Mesothelial cell of epicardium (in vitro differentiated cells): ENCODE measurements at regions not wholly inside any gene's neighbourhood (a gene's known extent, or its start where the extent isn't known, plus 50 kb on each side); places are given as distances from the start of the nearest gene placed in this dataset.

ENCODE experiments used
- DNase-seq, 2 experiments: peaks; one replicate each; pipeline ENCODE4 v3.0.0; 2021; ENCODE audit warnings: low spot score in 2 of 2; ENCODE audit not compliant: unreplicated experiment in 2 of 2
- H3K27ac Mint-ChIP-seq: 2 replicates; pipeline ENCODE4 v1.8.0; 2021; ENCODE audit warnings: mixed read lengths
- H3K27me3 Mint-ChIP-seq: 2 replicates; pipeline ENCODE4 v1.8.0; 2021; ENCODE audit warnings: low read depth, mixed read lengths
- H3K36me3 Mint-ChIP-seq: 2 replicates; pipeline ENCODE4 v1.8.0; 2021; ENCODE audit warnings: mixed read lengths
- H3K4me1 Mint-ChIP-seq: 2 replicates; pipeline ENCODE4 v1.8.0; 2021; ENCODE audit warnings: mixed read lengths
- H3K4me3 Mint-ChIP-seq: 2 replicates; pipeline ENCODE4 v1.8.0; 2021; ENCODE audit warnings: mild to moderate bottlenecking, moderate library complexity, mixed read lengths
- H3K9me3 Mint-ChIP-seq: 2 replicates; pipeline ENCODE4 v1.8.0; 2021; ENCODE audit warnings: mixed read lengths
- TF ChIP-seq, protein P1 (sequence below): fragments of 200-600 bp; sonication (generic); IDR thresholded peaks from one replicate; pipeline ENCODE4 v1.5.0; 2021; ENCODE audit warnings: antibody characterized with exemption; ENCODE audit not compliant: unreplicated experiment

DNA sequence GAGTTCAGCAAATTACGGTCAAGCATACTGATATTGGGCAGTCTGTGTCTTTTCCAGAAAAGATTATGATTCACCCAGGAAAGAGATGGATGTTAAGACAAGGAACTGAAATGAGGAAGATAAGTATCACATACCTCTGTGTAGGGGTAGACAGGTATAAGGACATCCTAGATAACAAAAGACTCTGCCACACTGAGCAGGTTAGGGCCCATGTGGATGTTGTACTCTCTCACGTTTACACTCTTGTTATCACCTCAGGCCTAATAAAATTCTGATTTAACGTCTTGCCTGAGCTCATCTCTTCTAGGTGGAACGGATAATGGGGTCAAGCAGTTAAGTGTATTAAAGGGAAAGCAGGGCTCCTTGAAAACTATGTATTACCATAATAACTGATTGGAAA, 2480.8 kb downstream of the PCDH9 start:
- no peak overlapping the region for H3K27ac Mint-ChIP-seq
- no peaks in the 10 kb centered on the region for H3K36me3 Mint-ChIP-seq
- H3K27me3 Mint-ChIP-seq, result no peaks in the 10 kb centered on the region
- no peak for DNase-seq
- no peak overlapping the region for H3K4me3 Mint-ChIP-seq
- TF ChIP-seq, protein P1, sequence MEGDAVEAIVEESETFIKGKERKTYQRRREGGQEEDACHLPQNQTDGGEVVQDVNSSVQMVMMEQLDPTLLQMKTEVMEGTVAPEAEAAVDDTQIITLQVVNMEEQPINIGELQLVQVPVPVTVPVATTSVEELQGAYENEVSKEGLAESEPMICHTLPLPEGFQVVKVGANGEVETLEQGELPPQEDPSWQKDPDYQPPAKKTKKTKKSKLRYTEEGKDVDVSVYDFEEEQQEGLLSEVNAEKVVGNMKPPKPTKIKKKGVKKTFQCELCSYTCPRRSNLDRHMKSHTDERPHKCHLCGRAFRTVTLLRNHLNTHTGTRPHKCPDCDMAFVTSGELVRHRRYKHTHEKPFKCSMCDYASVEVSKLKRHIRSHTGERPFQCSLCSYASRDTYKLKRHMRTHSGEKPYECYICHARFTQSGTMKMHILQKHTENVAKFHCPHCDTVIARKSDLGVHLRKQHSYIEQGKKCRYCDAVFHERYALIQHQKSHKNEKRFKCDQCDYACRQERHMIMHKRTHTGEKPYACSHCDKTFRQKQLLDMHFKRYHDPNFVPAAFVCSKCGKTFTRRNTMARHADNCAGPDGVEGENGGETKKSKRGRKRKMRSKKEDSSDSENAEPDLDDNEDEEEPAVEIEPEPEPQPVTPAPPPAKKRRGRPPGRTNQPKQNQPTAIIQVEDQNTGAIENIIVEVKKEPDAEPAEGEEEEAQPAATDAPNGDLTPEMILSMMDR, result no peak
- no peaks in the 10 kb centered on the region for H3K4me1 Mint-ChIP-seq
- H3K9me3 Mint-ChIP-seq, result no peaks in the 10 kb centered on the region

DNA sequence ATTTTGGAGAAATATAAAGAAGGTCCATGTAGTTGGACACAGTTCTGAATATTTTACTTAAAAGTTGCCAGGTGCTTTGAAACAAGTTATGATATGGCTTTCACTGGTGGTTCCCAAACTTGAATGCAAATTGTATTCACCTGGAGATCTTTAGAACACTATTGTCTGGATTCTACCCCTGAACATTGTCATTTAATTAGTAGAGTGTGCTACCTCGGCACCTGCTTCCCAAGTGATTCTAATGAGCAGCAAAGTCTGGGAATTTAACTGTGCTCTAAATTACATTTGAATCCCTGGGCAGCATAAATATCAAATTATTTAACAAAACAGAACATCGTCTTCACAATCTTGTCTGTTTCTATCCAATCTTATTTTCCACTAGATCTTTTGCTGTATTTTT, 2483.3 kb downstream of the PCDH9 start:
- Mint-ChIP-seq H3K4me3 (no peak overlapping the region), H3K27ac (no peak overlapping the region), H3K9me3 (peaks cover 12% of the 10 kb centered on the region), H3K36me3 (peaks cover 2% of the 10 kb centered on the region), H3K27me3 (no peaks in the 10 kb centered on the region), H3K4me1 (no peaks in the 10 kb centered on the region)
- TF ChIP-seq, protein P1, result no peak
- no peak for DNase-seq

DNA sequence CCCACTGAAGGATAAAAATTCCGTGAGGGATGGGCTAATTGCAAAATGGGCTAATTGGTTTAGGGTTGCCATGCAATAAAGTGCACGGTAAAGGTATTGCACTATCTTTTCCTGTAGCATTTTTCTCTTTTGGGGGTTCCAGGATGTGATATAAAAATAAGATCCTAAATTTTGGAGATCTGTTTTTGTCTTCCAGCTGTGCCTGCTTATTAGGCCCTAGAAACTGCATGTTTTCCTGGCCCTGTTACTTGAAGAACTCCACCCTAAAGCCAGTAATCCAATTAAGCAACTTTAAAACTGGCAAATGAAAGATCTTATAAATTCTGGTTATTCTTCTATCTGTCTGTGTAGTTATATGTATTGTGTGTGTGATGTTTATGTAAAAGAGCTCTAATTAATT, 2489.6 kb downstream of the PCDH9 start:
- TF ChIP-seq, protein P1, result no peak
- no peaks in the 10 kb centered on the region for H3K4me1 Mint-ChIP-seq
- no peak for DNase-seq
- no peaks in the 10 kb centered on the region for H3K27me3 Mint-ChIP-seq
- H3K4me3 Mint-ChIP-seq, result no peak overlapping the region
- H3K27ac Mint-ChIP-seq, result no peak overlapping the region
- H3K36me3 Mint-ChIP-seq, result peaks cover 9% of the 10 kb centered on the region
- H3K9me3 Mint-ChIP-seq, result peaks cover 61% of the 10 kb centered on the region

DNA sequence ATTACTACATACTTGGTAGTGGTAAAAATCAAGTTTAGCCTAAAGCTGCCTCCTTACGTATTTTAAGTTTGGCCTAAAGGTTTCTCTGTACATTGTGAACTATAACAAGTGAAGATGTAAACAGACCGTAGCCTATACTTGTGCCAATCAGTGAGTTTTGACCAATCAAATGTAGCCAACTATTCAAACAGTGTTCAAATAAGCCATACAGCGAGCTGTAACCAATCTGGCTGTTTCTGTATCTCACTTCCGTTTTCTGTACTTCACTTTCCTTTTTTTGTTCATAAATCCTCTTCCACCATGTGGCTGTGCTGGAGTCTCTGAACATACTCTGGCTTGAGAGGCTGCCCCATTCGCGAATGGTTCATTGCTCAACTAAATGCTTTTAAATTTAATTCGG, 2504.6 kb downstream of the PCDH9 start:
- DNase-seq, result no peak
- Mint-ChIP-seq H3K27me3 (no peaks in the 10 kb centered on the region), H3K27ac (no peak overlapping the region)

DNA sequence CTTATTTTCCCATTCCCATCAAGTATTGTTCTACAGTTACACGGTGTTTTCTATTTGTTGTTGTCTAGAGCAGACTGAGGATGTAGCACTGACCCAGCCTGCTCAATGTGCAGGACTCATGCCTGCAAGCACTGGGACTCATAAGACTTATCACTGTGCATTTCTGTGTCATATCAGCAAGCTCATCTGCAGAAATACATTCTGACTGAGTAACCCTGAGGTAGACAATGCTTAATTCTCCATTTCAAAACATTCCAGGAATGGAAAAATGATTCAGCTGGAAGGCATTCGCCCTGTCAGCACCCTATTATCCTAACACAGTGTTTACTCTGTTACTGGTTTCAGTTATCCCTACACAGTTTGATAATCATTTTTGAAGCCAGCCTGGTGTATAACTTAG, 2506.4 kb downstream of the PCDH9 start:
- Mint-ChIP-seq H3K27ac (peak overlapping the region; percentile 94), H3K4me1 (peaks cover 13% of the 10 kb centered on the region), H3K27me3 (no peaks in the 10 kb centered on the region), H3K9me3 (peaks cover 20% of the 10 kb centered on the region), H3K36me3 (peaks cover 10% of the 10 kb centered on the region), H3K4me3 (no peak overlapping the region)
- TF ChIP-seq, protein P1, result no peak
- no peak for DNase-seq

More for the DNA sequence above, 2504.6 kb downstream of the PCDH9 start:
- H3K9me3 Mint-ChIP-seq, result peaks cover 10% of the 10 kb centered on the region
- no peak overlapping the region for H3K4me3 Mint-ChIP-seq
- peaks cover 7% of the 10 kb centered on the region for H3K36me3 Mint-ChIP-seq
- TF ChIP-seq, protein P1, result no peak
- H3K4me1 Mint-ChIP-seq, result peaks cover 13% of the 10 kb centered on the region

DNA sequence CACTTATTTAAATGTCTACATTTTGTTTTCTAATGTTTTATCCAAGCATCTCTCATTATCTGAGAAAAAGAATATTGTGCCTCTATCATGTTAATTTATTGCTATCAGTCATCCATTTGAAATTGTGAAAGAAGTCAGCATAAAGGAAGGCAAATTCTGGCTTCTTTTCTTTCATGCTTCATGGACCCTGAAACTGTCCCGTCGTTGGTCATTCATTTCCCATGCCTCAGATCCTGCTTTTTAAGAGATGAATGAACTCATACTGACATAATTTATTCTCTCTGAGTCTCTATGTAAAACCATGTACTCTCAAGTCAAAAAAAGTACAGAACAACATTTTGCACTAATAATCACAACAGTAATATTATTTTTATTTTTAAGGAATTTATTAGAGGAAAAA, 2512.0 kb downstream of the PCDH9 start:
- H3K9me3 Mint-ChIP-seq, result peaks cover 27% of the 10 kb centered on the region
- TF ChIP-seq, protein P1, result no peak
- peaks cover 13% of the 10 kb centered on the region for H3K36me3 Mint-ChIP-seq
- no peak overlapping the region for H3K4me3 Mint-ChIP-seq
- no peaks in the 10 kb centered on the region for H3K27me3 Mint-ChIP-seq
- DNase-seq, result no peak
- no peak overlapping the region for H3K27ac Mint-ChIP-seq
- H3K4me1 Mint-ChIP-seq, result peaks cover 19% of the 10 kb centered on the region
